ENCODE measurements at regions not wholly inside any gene's neighbourhood (a gene's known extent, or its start where the extent isn't known, plus 50 kb on each side); places are given as distances from the start of the nearest gene placed in this dataset.

- H3K27me3 ChIP-seq (ENCODE audit: control insufficient read depth in 2 of 2, insufficient read depth in 2 of 2, low read length in 2 of 2), result no peaks in the 10 kb centered on the region
- H3K79me2 ChIP-seq (ENCODE audit: control insufficient read depth, insufficient read depth, low read length), result no peaks in the 10 kb centered on the region
- no peaks in the 10 kb centered on the region for H3K36me3 ChIP-seq (ENCODE audit: control insufficient read depth in 2 of 2, extremely low read depth in 1 of 2, insufficient read depth in 2 of 2, low read length in 2 of 2)
- no peaks in the 10 kb centered on the region for H3K4me1 ChIP-seq (ENCODE audit: control insufficient read depth, extremely low read depth, insufficient read depth, low read length)
- CTCF ChIA-PET, result interaction anchor here (0.6 to 1.3 kb wide), 4 partner anchors 13 to 1872 kb away, joined by 3 to 11 read pairs (median 3); no protein-coding TSS in a partner anchor
- dilution Hi-C loops (cut with MboI; ENCODE audit: extremely low pct_ligation_motif_present, low sequenced_read_pairs) (no loop called here), intact Hi-C loops (cut with micrococcal nuclease) (loop anchor here (1.0 to 10.0 kb wide), 2 partner anchors 110 to 172 kb away; no protein-coding TSS in a partner anchor)
- no TSS peak for BruUV-seq (replicated peaks)
- no peaks in the 10 kb centered on the region for H4K20me1 ChIP-seq (replicated peaks; ENCODE audit: control insufficient read depth, extremely low read depth, insufficient read depth, low read length)
- H3K4me3 ChIP-seq (replicated peaks in 1 of 3; ENCODE audit: insufficient read depth in 1 of 3, low read depth in 1 of 3, low read length in 3 of 3), result no peak overlapping the region
- DNase-seq (ENCODE audit: low read depth, low spot score) (peak; percentile 45), FAIRE-seq (no peak)
- TF ChIP-seq MYC (IDR thresholded peaks at IDR 0.05; ENCODE audit: low read depth, low read length) (no peak), CTCF (IDR thresholded peaks at IDR 0.05; ENCODE audit: extremely low read depth in 1 of 2, insufficient read depth in 1 of 2, low read depth in 1 of 2, low read length in 2 of 2) (peak; percentile 42 to 60)
- H3K4me2 ChIP-seq (ENCODE audit: insufficient read depth, low read length), result no peak overlapping the region
- H2AFZ ChIP-seq (ENCODE audit: low read depth, low read length), result no peak overlapping the region
- no peak overlapping the region for H3K27ac ChIP-seq (ENCODE audit: insufficient read depth, low read depth, low read length)
- no peak overlapping the region for H3K9ac ChIP-seq (replicated peaks; ENCODE audit: extremely low read depth, insufficient read depth, low read length)
- no peaks in the 10 kb centered on the region for H3K9me1 ChIP-seq (replicated peaks; ENCODE audit: control insufficient read depth, extremely low read depth, insufficient read depth, low read length)
- POLR2A ChIA-PET, result no interaction called here
- H3K9me3 ChIP-seq (replicated peaks; ENCODE audit: control insufficient read depth, insufficient read depth, low read length), result no peaks in the 10 kb centered on the region
These were observed 230.9 kb upstream of the SLC14A2 start for GRCh38 chr18:45384137-45384961.

- TF ChIP-seq EZH2 (IDR thresholded peaks at IDR 0.05; ENCODE audit: borderline replicate concordance, low read depth, low read length, severe bottlenecking) (no peak), POLR2AphosphoS5 (IDR thresholded peaks at IDR 0.05; ENCODE audit: insufficient read depth, low read depth, low read length) (no peak), FOS (IDR thresholded peaks at IDR 0.05; ENCODE audit: borderline replicate concordance, insufficient read depth, low read length) (no peak), JUN (IDR thresholded peaks at IDR 0.05; ENCODE audit: borderline replicate concordance, insufficient read depth, insufficient read length, low read depth) (no peak), CTCF (IDR thresholded peaks at IDR 0.05; ENCODE audit: extremely low read depth in 1 of 2, insufficient read depth in 1 of 2, low read depth in 1 of 2, low read length in 2 of 2) (no peak), POLR2A (IDR thresholded peaks at IDR 0.05; ENCODE audit: low read depth, low read length) (no peak), GATA2 (IDR thresholded peaks at IDR 0.05; ENCODE audit: insufficient read depth, insufficient read length, low read depth, low read length) (no peak), MYC (IDR thresholded peaks at IDR 0.05; ENCODE audit: low read depth, low read length) (no peak), MAX (IDR thresholded peaks at IDR 0.05; ENCODE audit: insufficient read depth, insufficient read length) (no peak)
- Histone ChIP-seq H3K4me1 (ENCODE audit: control insufficient read depth, extremely low read depth, insufficient read depth, low read length) (no peaks in the 10 kb centered on the region), H4K20me1 (replicated peaks; ENCODE audit: control insufficient read depth, extremely low read depth, insufficient read depth, low read length) (no peaks in the 10 kb centered on the region), H3K9me3 (replicated peaks; ENCODE audit: control insufficient read depth, insufficient read depth, low read length) (no peaks in the 10 kb centered on the region), H2AFZ (ENCODE audit: low read depth, low read length) (no peak overlapping the region), H3K9me1 (replicated peaks; ENCODE audit: control insufficient read depth, extremely low read depth, insufficient read depth, low read length) (no peaks in the 10 kb centered on the region), H3K9ac (replicated peaks; ENCODE audit: extremely low read depth, insufficient read depth, low read length) (no peak overlapping the region), H3K27ac (ENCODE audit: insufficient read depth, low read depth, low read length) (no peak overlapping the region), H3K36me3 (ENCODE audit: control insufficient read depth in 2 of 2, extremely low read depth in 1 of 2, insufficient read depth in 2 of 2, low read length in 2 of 2) (no peaks in the 10 kb centered on the region), H3K27me3 (ENCODE audit: control insufficient read depth in 2 of 2, insufficient read depth in 2 of 2, low read length in 2 of 2) (no peaks in the 10 kb centered on the region), H3K4me2 (ENCODE audit: insufficient read depth, low read length) (no peak overlapping the region), H3K79me2 (ENCODE audit: control insufficient read depth, insufficient read depth, low read length) (no peaks in the 10 kb centered on the region), H3K4me3 (replicated peaks in 1 of 3; ENCODE audit: insufficient read depth in 1 of 3, low read depth in 1 of 3, low read length in 3 of 3) (no peak overlapping the region)
- ChIA-PET POLR2A (no interaction called here), CTCF (interaction anchor here (0.6 to 1.3 kb wide), 4 partner anchors 12 to 1873 kb away, joined by 3 to 11 read pairs (median 3); no protein-coding TSS in a partner anchor)
- dilution Hi-C loops (cut with MboI; ENCODE audit: extremely low pct_ligation_motif_present, low sequenced_read_pairs), result no loop called here
- no peak for FAIRE-seq
- BruUV-seq (replicated peaks), result no TSS peak
- intact Hi-C loops (cut with micrococcal nuclease), result loop anchor here (1.0 to 10.0 kb wide), 2 partner anchors 110 to 173 kb away; no protein-coding TSS in a partner anchor
- DNase-seq (ENCODE audit: low read depth, low spot score), result no peak
These were observed 230.3 kb upstream of the SLC14A2 start for GRCh38 chr18:45384962-45385315.

Measured in endothelial cell of umbilical vein (primary cell).